HL-60 (cell line): ENCODE measurements at regions not wholly inside any gene's neighbourhood (a gene's known extent, or its start where the extent isn't known, plus 50 kb on each side); places are given as distances from the start of the nearest gene placed in this dataset.

Experiments used
- DNase-seq, 2 experiments: peaks; one replicate each; pipeline ENCODE4 v3.0.0-alpha.2; 2010 to 2020; ENCODE audit warnings: low read depth in 1 of 2, low spot score in 1 of 2
- H3K27ac ChIP-seq: fragments of 250-450 bp; sonication (Bioruptor Pico); replicated peaks from 2 replicates; pipeline ENCODE4 v1.5.1; 2020; ENCODE audit warnings: mild to moderate bottlenecking, moderate library complexity
- H3K27me3 ChIP-seq: fragments of 250-450 bp; sonication (Bioruptor Pico); 2 replicates; pipeline ENCODE4 v1.5.1; 2021; ENCODE audit warnings: mild to moderate bottlenecking, moderate library complexity; ENCODE audit not compliant: insufficient read depth, poor library complexity, severe bottlenecking
- H3K4me3 ChIP-seq: replicated peaks from 2 replicates; pipeline ENCODE4 v1.5.1; 2011; ENCODE audit warnings: mild to moderate bottlenecking, control low read depth, low read length; ENCODE audit not compliant: insufficient read depth
- CTCF ChIP-seq: IDR thresholded peaks from one replicate; pipeline ENCODE4 v1.5.1; 2011; ENCODE audit warnings: low read length, control low read depth, inconsistent platforms; ENCODE audit not compliant: insufficient read depth
- GABPA ChIP-seq: IDR thresholded peaks from 2 replicates; pipeline ENCODE4 v1.6.1; 2012; ENCODE audit warnings: low read depth
- POLR2AphosphoS5 ChIP-seq: IDR thresholded peaks from 2 replicates; pipeline ENCODE4 v1.6.1; 2012; ENCODE audit warnings: low read depth
- REST ChIP-seq: IDR thresholded peaks from 2 replicates; pipeline ENCODE4 v1.6.1; 2012; ENCODE audit warnings: low read depth; ENCODE audit not compliant: insufficient replicate concordance
- SPI1 ChIP-seq: IDR thresholded peaks from 2 replicates; pipeline ENCODE4 v1.6.1; 2012; ENCODE audit warnings: low read depth, mild to moderate bottlenecking, borderline replicate concordance

DNA sequence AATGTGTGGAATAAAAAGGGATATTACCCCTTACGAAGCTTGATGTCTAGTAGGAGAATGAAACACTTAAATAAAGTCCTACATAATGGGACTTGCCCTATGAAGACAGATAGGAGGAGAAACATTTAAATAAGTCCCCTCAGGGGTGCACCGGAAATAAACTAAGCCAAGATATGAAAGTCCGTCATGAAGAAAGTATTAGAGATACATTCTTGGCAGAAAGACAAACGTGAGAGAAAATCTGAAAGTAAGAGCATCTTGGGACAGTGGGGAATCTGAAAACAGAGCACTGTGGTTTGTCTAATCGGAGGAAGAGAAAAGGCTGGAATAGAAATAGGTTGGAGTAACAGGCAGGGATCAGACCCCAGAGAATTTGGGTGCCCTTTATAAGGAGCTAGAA lies 516.9 kb upstream of the DSEL start:
- no peak overlapping the region for H3K27ac ChIP-seq
- H3K4me3 ChIP-seq = no peak overlapping the region
- no peak for DNase-seq
- H3K27me3 ChIP-seq = no peaks in the 10 kb centered on the region
- no peak for TF ChIP-seq SPI1
- no peak for TF ChIP-seq REST
- no peak for TF ChIP-seq POLR2AphosphoS5
- TF ChIP-seq CTCF = no peak
- no peak for TF ChIP-seq GABPA

DNA sequence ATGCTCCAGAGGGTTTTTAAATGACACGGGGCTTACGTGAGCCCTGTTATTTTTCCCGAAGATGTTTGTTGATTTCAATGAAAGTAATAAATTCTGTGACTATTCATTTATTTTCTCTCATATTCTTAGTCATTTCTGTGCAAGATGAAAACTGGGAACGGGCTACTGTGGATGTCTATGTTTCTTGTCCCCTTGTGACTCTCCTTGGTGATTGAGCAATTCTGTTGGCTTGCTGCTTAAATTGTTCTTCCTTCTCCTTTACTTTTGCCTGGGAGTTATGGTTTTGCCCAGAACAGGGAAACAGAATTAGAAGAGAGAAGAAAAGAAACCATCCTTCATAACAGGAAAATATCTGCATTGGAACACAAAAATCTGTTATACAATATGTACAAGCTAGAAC lies 508.2 kb upstream of the DSEL start:
- H3K4me3 ChIP-seq = no peak overlapping the region
- TF ChIP-seq POLR2AphosphoS5 (no peak), REST (no peak), SPI1 (no peak), GABPA (no peak), CTCF (no peak)
- no peak for DNase-seq
- H3K27ac ChIP-seq = no peak overlapping the region
- H3K27me3 ChIP-seq = no peaks in the 10 kb centered on the region

GRCh38 chr18:68017385-68017784 lies 500.9 kb upstream of the DSEL start:
- no peak overlapping the region for H3K27ac ChIP-seq
- DNase-seq = no peak
- H3K4me3 ChIP-seq = no peak overlapping the region
- no peaks in the 10 kb centered on the region for H3K27me3 ChIP-seq
- TF ChIP-seq GABPA = no peak
- TF ChIP-seq REST = no peak

DNA sequence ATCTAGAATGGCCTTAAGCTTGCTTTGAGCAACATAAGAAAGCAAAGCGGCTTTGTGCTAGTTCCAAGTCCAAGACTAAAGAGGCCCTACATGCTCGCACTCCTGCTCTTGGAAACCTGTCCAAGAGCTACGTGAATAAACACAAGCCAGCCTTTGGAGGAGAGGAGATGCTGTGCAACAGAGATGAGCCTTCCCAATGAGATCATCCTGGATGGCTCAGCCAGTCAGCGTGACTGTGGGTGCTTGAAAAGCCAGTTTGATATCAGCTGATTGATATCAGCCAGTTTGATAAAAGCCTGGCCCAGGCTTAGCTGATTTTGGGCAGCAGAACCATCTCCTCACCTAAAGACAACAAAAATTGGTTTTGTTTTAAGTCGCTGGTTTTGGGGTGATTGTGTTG lies 481.0 kb upstream of the DSEL start:
- no peak for TF ChIP-seq POLR2AphosphoS5
- no peak for TF ChIP-seq REST
- TF ChIP-seq SPI1 = no peak
- TF ChIP-seq GABPA = no peak
- TF ChIP-seq CTCF = no peak
- H3K4me3 ChIP-seq = no peak overlapping the region
- H3K27ac ChIP-seq = no peak overlapping the region
- no peaks in the 10 kb centered on the region for H3K27me3 ChIP-seq
- no peak for DNase-seq
